ENCODE measurements at regions not wholly inside any gene's neighbourhood (a gene's known extent, or its start where the extent isn't known, plus 50 kb on each side); places are given as distances from the start of the nearest gene placed in this dataset.

DNA sequence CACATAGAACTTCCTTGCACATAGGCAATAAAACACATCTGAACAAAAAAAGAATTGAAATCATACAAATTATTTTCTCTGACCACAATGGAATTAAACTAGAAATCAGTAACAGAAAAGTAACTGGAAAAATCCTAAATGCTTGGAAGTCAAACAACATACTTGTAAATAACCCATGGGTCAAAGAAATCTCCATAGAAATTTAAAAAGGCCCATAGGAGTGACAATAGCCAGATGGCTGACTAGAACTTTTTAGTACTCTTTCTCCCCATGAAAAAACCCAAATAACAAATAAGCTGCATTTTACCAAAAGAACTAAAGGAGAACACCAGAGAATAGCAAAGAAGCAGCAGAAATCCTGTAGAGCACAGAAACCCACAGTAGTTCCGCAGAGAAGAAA is 139.2 kb upstream of the COL3A1 start:
- peaks cover 0 to 39% (median 11%) of the 10 kb centered on the region in 12 donors for H3K9me3 ChIP-seq
- no peak overlapping the region for H3K4me3 ChIP-seq
- H3K4me1 ChIP-seq, result no peaks in the 10 kb centered on the region
- 0 to 57% (median 0%) methylated on average over 1 of the region's 1 CpG for WGBS, 4 donors
- H3K27ac ChIP-seq, result no peak overlapping the region
- H3K27me3 ChIP-seq, result no peaks in the 10 kb centered on the region
- no peaks in the 10 kb centered on the region for H3K36me3 ChIP-seq
- DNase-seq (no peak), ATAC-seq (no peak)
- intact Hi-C loops (cut with DNase I), result no loop called here
- TF ChIP-seq, protein P1, sequence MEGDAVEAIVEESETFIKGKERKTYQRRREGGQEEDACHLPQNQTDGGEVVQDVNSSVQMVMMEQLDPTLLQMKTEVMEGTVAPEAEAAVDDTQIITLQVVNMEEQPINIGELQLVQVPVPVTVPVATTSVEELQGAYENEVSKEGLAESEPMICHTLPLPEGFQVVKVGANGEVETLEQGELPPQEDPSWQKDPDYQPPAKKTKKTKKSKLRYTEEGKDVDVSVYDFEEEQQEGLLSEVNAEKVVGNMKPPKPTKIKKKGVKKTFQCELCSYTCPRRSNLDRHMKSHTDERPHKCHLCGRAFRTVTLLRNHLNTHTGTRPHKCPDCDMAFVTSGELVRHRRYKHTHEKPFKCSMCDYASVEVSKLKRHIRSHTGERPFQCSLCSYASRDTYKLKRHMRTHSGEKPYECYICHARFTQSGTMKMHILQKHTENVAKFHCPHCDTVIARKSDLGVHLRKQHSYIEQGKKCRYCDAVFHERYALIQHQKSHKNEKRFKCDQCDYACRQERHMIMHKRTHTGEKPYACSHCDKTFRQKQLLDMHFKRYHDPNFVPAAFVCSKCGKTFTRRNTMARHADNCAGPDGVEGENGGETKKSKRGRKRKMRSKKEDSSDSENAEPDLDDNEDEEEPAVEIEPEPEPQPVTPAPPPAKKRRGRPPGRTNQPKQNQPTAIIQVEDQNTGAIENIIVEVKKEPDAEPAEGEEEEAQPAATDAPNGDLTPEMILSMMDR (IDR thresholded peaks at IDR 0.05), result no peak
- TF ChIP-seq POLR2A (IDR thresholded peaks at IDR 0.05), result no peak

DNA sequence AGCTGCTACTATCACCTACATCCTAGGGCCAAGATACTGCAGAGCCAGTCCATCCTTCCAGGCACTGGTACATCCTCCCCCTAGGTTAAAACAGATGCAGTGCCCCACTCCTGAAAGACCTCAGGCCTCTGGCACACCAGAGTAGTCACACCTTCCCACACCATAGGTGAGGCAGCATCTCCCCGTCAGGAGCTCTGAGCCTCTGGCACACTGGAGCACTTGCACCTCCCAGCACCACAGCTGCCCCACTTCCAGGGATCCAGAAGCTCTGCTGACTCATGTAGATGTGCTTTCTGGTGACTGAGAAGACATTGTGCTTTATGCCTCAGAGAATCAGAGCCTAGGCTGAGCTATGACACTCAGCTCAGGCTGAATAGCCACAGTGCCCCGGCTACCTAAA is 138.4 kb upstream of the COL3A1 start:
- Histone ChIP-seq H3K9me3 (peaks cover 0 to 37% (median 8%) of the 10 kb centered on the region in 12 donors), H3K27ac (no peak overlapping the region), H3K27me3 (no peaks in the 10 kb centered on the region), H3K4me3 (no peak overlapping the region), H3K4me1 (no peaks in the 10 kb centered on the region), H3K36me3 (no peaks in the 10 kb centered on the region)
- WGBS, 4 donors, result 93 to 100% (median 99%) methylated on average over 1 to 2 of the region's 2 CpGs
- TF ChIP-seq POLR2A (IDR thresholded peaks at IDR 0.05), result no peak
- TF ChIP-seq, protein P1 (IDR thresholded peaks at IDR 0.05), result no peak
- ATAC-seq, result peak in 1 of 4 donors; percentile 22
- intact Hi-C loops (cut with DNase I), result no loop called here
- no peak for DNase-seq

DNA sequence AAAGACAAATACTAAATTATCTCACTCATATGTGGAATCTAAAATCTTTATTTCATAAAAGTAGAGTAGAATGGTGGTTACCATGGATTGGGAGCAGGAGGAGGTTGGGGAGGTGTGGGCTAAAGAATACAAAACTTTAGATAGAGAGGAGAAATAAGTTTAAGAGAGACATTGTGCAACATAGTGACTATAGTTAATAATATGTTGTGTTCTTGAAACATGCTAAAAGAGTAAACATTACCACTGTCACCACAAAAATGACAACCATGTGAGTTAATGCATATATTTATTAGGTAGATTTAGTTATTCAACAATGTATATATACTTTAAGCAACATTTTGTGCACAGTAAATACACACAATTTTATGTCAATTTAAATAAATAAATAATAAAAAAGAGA is 128.5 kb upstream of the COL3A1 start:
- Histone ChIP-seq H3K36me3 (no peaks in the 10 kb centered on the region), H3K4me3 (no peak overlapping the region), H3K27me3 (no peaks in the 10 kb centered on the region), H3K4me1 (peaks cover 0 to 9% (median 0%) of the 10 kb centered on the region in 12 donors), H3K27ac (no peak overlapping the region), H3K9me3 (peaks cover 0 to 25% (median 4%) of the 10 kb centered on the region in 12 donors)
- intact Hi-C loops (cut with DNase I), result no loop called here
- ATAC-seq (no peak), DNase-seq (no peak)
- TF ChIP-seq, protein P1 (IDR thresholded peaks at IDR 0.05), result no peak
- TF ChIP-seq POLR2A (IDR thresholded peaks at IDR 0.05), result no peak

DNA sequence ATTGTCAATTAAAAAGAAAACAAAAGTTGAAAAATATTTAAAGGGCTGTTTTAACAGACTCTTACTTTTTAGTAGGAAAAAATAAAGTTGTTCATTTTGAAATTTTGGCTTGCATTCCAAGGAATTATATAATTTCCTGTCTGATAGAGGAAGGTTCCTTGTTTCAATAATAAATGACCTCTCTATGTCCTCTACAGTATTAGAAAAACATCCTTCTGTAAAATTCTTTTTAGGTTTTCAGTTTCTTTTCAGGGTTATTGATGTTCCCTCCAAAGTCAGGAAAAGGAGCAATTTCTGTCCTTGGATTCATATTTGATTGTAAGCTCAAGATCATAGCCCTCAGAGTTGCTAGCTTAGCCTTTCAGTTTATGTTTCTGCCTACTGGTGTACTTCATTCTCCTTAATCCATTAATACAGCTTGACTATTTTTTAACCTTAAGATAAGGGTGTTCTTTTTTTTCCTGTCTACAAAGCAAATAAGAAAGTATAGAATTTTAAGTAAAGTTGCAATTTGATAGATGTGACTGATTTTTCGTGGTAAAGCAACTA is 125.2 kb upstream of the COL3A1 start:
- WGBS, 4 donors, result 0 to 46% (median 0%) methylated on average over 1 of the region's 1 CpG
- TF ChIP-seq POLR2A (IDR thresholded peaks at IDR 0.05), result no peak
- TF ChIP-seq, protein P1 (IDR thresholded peaks at IDR 0.05), result no peak
- peak in 1 of 4 donors; percentile 34 for ATAC-seq
- Histone ChIP-seq H3K27ac (peak overlapping the region in 7 of 12 donors; percentile 11 to 62 (median 36)), H3K36me3 (no peaks in the 10 kb centered on the region), H3K4me1 (peaks cover 0 to 19% (median 0%) of the 10 kb centered on the region in 12 donors), H3K4me3 (no peak overlapping the region), H3K9me3 (peaks cover 0 to 19% (median 3%) of the 10 kb centered on the region in 12 donors), H3K27me3 (no peaks in the 10 kb centered on the region)
- DNase-seq, result no peak
- intact Hi-C loops (cut with DNase I), result no loop called here

Measured in heart left ventricle (tissue), 16 donors.